GM18870 (cell line): ENCODE measurements at regions not wholly inside any gene's neighbourhood (a gene's known extent, or its start where the extent isn't known, plus 50 kb on each side); places are given as distances from the start of the nearest gene placed in this dataset.

ENCODE experiments used
- ATAC-seq: cut with Tn5 transposase; IDR thresholded peaks from one replicate; pipeline ENCODE4 v1.9.1; 2021; ENCODE audit warnings: moderate library complexity; ENCODE audit not compliant: unreplicated experiment

DNA sequence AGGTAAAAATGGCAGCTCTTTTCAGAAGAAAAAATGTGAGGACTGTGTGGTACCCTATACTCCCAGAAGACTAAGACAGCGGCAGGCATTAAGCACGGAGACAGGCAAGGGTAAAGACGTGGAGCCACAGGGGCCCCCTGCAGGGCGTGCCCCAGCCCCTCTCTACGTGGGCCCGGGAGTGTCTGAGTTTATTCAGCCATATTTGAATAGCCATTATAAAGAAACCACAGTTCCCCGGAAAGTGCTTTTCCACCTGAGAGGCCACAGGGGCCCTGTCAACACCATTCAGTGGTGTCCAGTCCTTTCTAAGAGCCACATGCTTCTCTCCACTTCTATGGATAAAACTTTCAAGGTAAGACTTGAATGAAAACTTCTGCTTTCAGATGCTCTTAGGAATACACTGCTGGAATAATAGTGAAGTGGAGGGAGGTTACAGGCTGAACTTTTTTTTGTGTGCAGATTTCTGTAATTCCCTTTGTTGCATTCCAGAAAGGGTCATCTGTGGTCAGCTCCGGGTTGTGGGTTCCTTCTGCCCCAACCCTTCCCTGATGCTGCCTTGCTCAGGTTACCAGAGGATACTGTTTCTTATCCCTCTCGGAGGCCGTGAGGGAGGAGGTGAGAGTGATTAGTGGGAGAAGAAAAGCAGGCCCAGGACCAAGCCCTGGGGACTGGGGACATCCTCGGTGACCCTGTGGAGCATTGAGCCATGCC is 58.4 kb downstream of the SLC25A47 start:
- no peak for ATAC-seq

- no peak for ATAC-seq
These were observed 58.9 kb downstream of the SLC25A47 start for GRCh38 chr14:100382106-100382455.

DNA sequence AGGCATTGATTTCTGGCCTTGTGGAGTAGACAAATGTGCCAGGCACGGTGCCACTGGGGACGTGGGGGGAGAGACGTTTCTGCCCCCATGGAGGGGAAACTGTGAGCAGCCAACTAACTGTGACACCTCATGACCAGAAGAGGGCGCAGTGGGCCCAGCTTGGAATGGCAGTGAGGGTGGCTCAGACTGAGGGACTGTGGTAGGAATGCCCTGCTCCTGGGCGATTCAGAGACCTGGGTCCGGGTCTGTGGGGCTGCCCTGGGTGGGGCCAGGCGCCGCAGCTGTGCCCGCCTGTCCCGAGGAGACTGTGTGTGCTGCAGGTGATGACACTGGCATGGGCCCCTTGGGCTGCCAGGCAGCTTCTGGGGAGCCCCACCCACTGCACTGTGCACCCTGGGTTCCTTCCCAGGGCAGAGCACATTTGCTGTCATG is 60.6 kb downstream of the SLC25A47 start:
- no peak for ATAC-seq

DNA sequence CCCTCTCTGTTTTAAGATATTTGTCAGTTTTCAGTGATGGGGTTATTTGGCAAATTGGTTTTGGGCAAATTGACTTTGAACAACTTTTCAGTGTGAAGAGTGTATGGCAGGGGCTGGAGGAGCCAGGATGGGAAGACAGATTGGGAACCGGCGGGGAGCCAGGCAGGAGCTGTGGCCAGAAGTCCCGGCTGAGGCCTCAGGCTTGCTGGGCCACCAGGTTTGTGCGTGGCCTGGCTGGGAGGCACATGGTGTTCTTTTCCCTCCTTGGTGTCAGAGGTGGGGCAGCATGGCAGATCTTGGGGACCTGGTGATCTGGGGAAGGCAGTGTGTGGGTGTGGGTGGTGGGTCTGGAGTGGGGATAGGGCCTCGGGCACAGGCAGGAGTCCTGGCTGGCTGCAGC is 61.1 kb downstream of the SLC25A47 start:
- no peak for ATAC-seq

GRCh38 chr14:100384819-100385813 is 62.0 kb downstream of the SLC25A47 start:
- ATAC-seq: no peak

DNA sequence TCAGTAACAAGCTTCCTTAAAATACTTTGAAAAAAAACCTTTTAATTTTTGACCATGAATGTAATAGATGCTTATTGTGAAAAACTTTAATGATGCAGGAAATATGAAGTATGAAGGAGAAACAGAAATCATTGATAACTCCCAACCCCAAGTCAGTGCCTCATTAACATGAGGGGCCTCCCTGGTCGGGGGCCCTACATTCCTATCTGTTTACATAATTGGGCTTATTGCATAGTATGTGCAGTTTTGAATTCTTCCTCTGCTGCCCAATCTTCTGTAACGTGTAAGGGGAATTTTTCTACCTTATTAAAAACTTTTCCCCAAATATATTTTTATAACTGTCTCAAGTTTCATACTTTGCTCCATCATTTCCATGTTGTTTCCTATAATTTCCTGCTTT is 63.0 kb downstream of the SLC25A47 start:
- no peak for ATAC-seq

- no peak for ATAC-seq
These were observed 63.7 kb downstream of the SLC25A47 start for GRCh38 chr14:100386846-100387245.

DNA sequence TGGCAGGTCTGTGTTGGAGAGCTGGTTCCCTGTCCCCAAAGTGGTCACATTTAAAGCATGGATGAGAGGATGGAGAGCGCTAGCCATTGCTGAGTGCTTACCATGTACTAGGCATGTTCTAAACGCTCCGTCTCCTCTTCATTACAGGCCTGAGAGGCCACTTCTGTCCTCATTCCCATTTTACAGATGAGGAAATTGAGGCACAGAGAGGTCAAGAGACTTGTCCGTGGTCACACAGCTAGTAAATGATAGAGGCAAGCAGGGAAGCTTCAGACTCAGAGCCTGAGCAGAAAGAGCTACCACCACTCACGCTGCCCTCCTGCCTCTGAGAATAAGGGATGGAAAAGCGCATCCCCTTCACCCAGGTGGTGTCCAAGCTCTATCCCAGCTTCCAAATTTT is 64.3 kb downstream of the SLC25A47 start:
- no peak for ATAC-seq

GRCh38 chr14:100388103-100389054 is 65.2 kb downstream of the SLC25A47 start:
- no peak for ATAC-seq

GRCh38 chr14:100389497-100390104 is 66.5 kb downstream of the SLC25A47 start:
- no peak for ATAC-seq

DNA sequence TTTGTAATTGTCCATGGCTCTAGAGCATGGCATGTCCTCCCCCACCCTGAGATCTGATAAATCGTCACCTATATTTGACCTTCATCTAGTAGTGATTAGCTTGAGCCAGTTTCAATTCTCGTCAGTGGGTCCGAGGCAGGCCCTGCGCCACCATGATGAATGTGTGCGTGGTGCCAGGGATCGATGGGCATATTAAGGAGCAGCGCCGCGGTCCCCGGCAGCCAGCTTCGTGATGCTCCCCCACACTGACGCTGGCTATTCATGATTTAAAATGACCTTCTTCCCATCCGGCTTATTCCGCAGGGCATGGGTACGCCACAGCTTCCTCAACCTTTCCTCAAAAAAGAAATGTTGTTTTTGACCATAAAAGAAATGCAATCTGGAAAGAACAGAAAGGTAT is 68.0 kb downstream of the SLC25A47 start:
- no peak for ATAC-seq

DNA sequence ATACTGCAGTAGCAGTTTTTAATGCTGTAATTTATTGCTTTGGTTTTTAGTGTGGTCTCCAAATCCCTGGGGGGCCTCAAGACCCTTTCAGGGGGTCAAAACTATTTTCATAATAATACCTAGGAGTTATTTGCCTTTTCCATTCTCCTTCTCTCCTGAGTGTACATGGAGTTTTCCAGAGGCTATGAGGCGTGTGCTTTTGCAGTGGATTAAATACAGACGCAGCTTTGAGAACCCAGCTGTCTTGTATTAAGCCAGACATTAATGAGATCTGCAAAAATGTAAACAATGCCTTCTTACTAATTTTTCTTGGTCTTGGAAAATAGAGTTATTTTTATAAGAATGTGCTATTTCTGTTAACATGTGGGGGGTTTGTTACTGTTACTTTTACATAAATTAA is 68.6 kb downstream of the SLC25A47 start:
- no peak for ATAC-seq

- no peak for ATAC-seq
These were observed 69.2 kb downstream of the SLC25A47 start for GRCh38 chr14:100392356-100392755.

DNA sequence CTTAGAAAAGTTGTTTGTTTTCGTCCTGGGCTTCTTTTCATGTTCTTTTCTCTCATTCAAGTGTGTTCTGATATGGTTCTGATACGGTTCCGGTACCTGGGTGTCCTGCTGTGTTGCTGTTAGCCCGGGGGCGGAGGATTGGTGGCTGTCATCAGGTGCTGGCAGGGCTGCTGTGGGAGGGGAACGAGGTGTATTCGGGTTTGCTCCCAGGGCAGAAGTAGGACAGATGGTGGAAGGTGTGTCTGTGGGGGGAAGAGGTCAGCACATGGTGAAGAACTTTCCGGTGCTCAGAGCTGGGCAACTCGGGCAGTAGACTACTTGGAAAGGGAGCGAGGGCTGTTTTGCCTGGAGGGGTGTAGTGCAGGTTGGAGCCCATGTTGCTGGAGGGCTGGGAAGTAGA is 70.2 kb downstream of the SLC25A47 start:
- ATAC-seq: no peak

DNA sequence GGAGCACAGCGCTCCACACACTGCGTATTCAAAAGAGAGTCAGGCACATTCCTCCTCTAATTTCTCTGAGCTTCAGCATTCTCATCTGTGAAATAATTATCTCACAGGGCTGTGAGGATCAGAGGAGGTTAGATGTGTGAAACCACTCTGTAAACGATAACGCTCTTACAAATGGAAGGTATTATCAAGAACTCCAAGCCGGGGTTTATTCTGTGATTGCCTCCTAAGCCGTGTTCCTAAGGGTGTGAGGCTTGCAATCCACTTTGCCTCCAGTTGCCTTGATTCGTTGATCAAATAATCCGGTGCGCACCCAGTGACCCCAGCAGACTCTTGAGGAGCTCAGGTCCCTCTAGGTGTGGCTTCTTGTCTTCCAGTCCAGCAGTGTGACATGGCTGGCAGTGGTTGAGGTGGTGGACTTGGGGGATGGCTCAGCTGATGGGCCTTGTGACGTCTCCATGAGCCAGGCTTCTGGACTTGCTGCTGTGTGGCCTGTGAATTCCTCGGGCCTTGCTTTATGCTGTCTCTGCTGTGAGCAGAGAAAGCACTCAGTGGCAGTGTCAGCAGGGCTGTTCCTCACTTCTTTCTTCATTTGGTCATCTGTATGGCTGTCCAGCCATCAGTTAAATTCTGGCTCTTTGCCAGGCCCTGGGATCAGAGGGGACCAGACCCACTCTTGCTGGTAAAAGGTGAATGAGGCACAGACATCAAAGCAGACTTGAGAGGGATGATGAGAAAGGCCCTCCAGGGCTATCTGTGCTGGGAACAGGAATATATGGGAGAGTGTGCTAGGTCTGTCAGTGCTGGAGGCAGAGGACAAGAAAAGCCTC is 71.0 kb downstream of the SLC25A47 start:
- no peak for ATAC-seq

- no peak for ATAC-seq
These were observed 71.9 kb downstream of the SLC25A47 start for GRCh38 chr14:100394886-100395672.

- no peak for ATAC-seq
These were observed 73.2 kb downstream of the SLC25A47 start for GRCh38 chr14:100396266-100396795.

DNA sequence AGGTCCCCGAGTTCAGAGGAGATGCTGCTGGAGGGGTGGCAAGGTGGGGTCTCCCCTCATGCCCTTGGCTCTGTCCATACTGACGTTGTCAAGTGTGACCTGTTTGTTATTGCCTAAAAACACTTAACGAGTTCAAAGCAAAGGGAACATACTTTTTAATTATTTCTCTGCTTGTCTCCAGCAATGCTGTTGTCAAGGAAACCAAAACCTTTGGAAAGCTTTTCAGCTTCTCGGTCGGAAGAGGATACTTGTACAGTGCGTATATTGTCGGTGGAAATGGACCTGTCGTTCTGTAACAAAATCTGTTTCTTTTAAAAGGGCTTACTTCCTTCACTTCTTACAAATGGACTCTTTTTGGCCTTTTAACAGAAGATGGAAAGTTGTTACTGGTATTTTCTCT is 73.9 kb downstream of the SLC25A47 start:
- no peak for ATAC-seq

DNA sequence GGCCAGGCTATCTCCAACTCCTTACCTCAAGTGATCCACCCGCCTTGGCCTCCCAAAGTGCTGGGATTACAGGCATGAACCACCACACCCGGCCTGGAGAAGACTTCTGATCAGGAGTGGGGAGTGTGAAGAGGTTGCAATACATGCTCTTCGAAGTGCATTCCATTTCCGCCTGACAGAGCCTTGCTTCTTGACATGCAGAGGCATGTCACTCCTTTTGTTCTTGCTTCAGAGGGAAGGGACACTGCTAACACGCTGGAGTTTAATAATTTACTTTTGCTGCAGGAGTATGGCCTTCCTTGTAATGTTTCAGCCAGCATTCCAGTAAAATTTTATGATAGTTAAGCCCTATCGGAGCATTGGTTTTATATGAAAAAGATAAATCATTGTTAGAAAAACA is 74.9 kb downstream of the SLC25A47 start:
- ATAC-seq: no peak
